Peyer's patch (tissue), 4 donors: ENCODE measurements at regions not wholly inside any gene's neighbourhood (a gene's known extent, or its start where the extent isn't known, plus 50 kb on each side); places are given as distances from the start of the nearest gene placed in this dataset.
A peak's percentile ranks its signal among the peaks of the same experiment; 100 is the strongest.

ENCODE experiments used
- DNase-seq, 3 donors: peaks; one replicate each; pipeline ENCODE4 v3.0.0-alpha.2; 2017 to 2019
- H3K27ac ChIP-seq, 4 donors: fragments of 200-600 bp; sonication (generic); one replicate each; pipeline ENCODE4 v1.5.1; 2016 to 2019
- H3K27me3 ChIP-seq, 2 donors: fragments of 200-600 bp; sonication (generic); one replicate each; pipeline ENCODE4 v1.5.1; 2019
- H3K36me3 ChIP-seq, 3 donors: fragments of 200-600 bp; sonication (generic); one replicate each; pipeline ENCODE4 v1.5.1; 2016 to 2019
- H3K4me1 ChIP-seq, 4 donors: fragments of 200-600 bp; sonication (generic); one replicate each; pipeline ENCODE4 v1.5.1; 2016 to 2019
- H3K4me3 ChIP-seq, 4 donors: fragments of 200-600 bp; sonication (generic); 1 replicate in 3 of 4; 2 replicates in 1 of 4; pipeline ENCODE4 v1.5.1; 2016 to 2019; ENCODE audit warnings: mild to moderate bottlenecking in 1 of 4
- H3K9me3 ChIP-seq, 4 donors: fragments of 200-600 bp; sonication (generic); one replicate each; pipeline ENCODE4 v1.5.1; 2016 to 2019; ENCODE audit warnings: mild to moderate bottlenecking in 1 of 4
- POLR2A ChIP-seq, 2 donors: fragments of 450-650 bp; IDR thresholded peaks; one replicate each; pipeline ENCODE4 v1.5.1; 2017; ENCODE audit warnings: antibody characterized with exemption in 2 of 2, mild to moderate bottlenecking in 2 of 2, moderate library complexity in 2 of 2
- TF ChIP-seq, protein P1 (sequence below), 6 experiments: fragments of 450-650 bp in 4 of 6; fragments of 200-600 bp in 2 of 6; sonication (generic) in 1 of 6; IDR thresholded peaks; one replicate each; pipeline ENCODE4 v1.5.1; 2017 to 2019; ENCODE audit warnings: antibody characterized with exemption in 6 of 6, mild to moderate bottlenecking in 3 of 6, moderate library complexity in 1 of 6

DNA sequence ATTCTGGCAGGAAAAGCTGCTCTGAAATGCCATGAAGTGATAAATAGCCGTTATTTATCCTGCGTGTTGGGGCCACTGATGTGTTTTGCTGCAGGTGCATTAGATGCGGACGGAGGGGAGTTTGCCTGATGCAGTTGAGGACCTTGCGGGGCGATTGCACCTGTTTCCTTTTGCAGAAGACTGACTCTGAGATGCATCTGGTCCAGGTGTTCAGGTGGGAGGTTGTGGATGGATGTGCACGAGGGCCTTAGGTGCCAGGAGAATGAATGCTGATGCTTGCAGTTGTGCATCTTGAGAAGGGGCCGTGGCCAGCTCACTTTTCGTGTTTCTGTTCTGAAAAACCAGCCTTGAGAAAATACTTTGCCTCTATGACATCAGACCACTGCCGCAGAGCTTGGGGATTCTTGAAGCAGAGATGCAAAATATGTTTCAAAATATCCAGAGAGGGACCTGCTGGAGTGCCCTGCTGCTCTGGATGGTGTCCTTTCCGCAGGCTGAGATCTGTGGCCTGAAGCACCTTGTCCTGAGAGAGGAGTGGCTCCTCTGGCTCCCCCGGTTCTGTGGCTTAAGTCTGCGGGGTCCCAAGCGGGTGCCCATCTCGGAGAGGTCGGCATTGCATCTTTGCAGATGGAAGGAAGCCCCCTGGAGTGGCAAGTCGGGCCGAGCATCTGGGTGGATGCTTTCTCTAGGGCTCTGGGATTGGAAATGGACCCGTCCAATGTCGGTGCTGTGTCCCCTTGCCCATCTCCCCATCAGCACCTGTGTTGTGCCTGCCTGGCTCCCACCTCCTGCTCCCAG is 1031.1 kb downstream of the TBC1D22A start:
- H3K4me3 ChIP-seq, result no peak overlapping the region
- no peaks in the 10 kb centered on the region for H3K36me3 ChIP-seq
- no peak overlapping the region for H3K27ac ChIP-seq
- no peaks in the 10 kb centered on the region for H3K27me3 ChIP-seq
- H3K4me1 ChIP-seq, result no peaks in the 10 kb centered on the region
- DNase-seq, result peak in 1 of 3 donors; percentile 31
- H3K9me3 ChIP-seq, result no peaks in the 10 kb centered on the region
- TF ChIP-seq POLR2A (IDR thresholded peaks at IDR 0.05), result no peak
- TF ChIP-seq, protein P1, sequence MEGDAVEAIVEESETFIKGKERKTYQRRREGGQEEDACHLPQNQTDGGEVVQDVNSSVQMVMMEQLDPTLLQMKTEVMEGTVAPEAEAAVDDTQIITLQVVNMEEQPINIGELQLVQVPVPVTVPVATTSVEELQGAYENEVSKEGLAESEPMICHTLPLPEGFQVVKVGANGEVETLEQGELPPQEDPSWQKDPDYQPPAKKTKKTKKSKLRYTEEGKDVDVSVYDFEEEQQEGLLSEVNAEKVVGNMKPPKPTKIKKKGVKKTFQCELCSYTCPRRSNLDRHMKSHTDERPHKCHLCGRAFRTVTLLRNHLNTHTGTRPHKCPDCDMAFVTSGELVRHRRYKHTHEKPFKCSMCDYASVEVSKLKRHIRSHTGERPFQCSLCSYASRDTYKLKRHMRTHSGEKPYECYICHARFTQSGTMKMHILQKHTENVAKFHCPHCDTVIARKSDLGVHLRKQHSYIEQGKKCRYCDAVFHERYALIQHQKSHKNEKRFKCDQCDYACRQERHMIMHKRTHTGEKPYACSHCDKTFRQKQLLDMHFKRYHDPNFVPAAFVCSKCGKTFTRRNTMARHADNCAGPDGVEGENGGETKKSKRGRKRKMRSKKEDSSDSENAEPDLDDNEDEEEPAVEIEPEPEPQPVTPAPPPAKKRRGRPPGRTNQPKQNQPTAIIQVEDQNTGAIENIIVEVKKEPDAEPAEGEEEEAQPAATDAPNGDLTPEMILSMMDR (IDR thresholded peaks at IDR 0.05), result no peak

DNA sequence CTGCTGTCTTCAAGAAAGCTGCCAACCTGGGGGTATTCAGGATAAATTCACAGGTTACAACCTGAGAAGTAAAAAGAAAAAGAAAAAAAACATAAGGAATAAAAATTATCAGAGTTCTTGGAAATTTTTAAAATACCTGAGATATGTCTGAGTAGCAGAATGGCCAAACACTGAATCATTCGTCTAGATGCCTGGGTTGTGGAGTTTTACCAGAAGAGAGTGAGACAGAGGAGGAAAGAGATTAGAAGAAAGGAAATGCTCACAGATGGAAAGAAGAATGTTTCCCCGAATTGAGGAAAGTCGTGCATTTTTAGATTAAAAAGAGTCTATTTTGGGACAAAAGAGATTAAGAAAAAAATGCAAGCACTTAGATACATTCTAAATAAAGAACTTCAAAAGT is 1026.7 kb downstream of the TBC1D22A start:
- Histone ChIP-seq H3K27me3 (no peaks in the 10 kb centered on the region), H3K36me3 (no peaks in the 10 kb centered on the region)
- TF ChIP-seq, protein P1 (IDR thresholded peaks at IDR 0.05), result no peak
- no peak for TF ChIP-seq POLR2A (IDR thresholded peaks at IDR 0.05)

DNA sequence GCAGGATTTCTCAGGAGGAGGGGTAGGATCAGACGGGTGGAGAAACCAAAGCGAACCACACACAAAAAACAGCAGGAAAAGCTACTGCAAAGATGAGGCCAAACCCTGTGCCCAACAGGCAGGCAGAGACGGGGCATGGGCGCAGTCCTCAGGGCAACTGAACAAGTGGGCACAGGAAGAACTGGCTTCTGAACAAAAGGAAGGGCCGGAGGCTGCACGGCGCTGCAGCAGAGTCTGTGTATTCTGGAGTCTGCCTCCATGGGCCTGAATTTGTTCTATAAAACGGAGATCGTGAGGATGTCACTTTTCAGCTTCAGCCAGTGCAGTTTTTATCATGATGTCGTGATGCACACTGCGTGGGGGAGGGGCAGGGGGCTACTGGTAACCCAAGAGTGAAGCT is 1026.0 kb downstream of the TBC1D22A start:
- Histone ChIP-seq H3K4me1 (no peaks in the 10 kb centered on the region), H3K27ac (no peak overlapping the region), H3K4me3 (no peak overlapping the region), H3K36me3 (no peaks in the 10 kb centered on the region), H3K27me3 (no peaks in the 10 kb centered on the region), H3K9me3 (no peaks in the 10 kb centered on the region)
- no peak for TF ChIP-seq POLR2A (IDR thresholded peaks at IDR 0.05)
- TF ChIP-seq, protein P1 (IDR thresholded peaks at IDR 0.05), result no peak
- peak in 1 of 3 donors; percentile 19 for DNase-seq

More for the DNA sequence above, 1026.7 kb downstream of the TBC1D22A start:
- H3K4me3 ChIP-seq, result no peak overlapping the region
- no peaks in the 10 kb centered on the region for H3K9me3 ChIP-seq
- no peak for DNase-seq
- no peak overlapping the region for H3K27ac ChIP-seq
- H3K4me1 ChIP-seq, result no peaks in the 10 kb centered on the region

DNA sequence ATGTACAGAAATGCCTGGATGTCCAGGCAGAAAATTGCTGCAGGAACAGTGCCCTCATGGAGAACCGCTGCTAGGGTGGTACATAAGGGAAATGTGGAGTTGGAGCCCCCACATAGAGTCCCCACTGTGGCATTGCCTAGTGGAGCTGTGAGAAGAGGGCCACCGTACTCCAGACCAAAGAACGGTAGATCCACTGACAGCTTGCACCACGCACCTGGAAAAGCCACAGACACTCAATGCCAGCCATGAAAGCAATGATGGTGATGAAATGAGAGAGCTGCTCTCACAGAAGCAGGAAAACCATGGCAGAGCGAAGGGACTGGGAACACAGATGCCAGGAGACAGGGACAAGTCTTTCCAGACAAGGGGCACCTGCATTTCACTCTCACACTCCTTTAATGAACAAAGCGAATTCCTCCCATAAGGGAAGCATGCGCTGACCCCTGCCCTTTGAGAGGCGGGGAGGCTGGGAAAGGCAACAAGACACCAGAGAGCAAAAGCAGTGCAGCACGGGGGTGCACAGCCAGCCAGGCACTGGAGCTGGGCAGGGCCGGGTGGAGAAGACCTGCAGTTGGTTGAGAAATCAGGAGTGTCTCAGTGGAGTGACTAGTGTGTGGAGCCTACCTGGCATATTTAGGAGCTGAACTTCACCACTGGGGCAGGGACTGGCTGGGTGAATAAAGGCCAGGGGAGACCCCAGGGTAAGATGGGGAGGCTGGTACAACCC is 1025.2 kb downstream of the TBC1D22A start:
- Histone ChIP-seq H3K9me3 (no peaks in the 10 kb centered on the region), H3K36me3 (no peaks in the 10 kb centered on the region), H3K27me3 (no peaks in the 10 kb centered on the region), H3K4me3 (no peak overlapping the region), H3K4me1 (no peaks in the 10 kb centered on the region), H3K27ac (no peak overlapping the region)
- TF ChIP-seq, protein P1 (IDR thresholded peaks at IDR 0.05), result no peak
- no peak for TF ChIP-seq POLR2A (IDR thresholded peaks at IDR 0.05)
- peak in 1 of 3 donors; percentile 13 for DNase-seq

DNA sequence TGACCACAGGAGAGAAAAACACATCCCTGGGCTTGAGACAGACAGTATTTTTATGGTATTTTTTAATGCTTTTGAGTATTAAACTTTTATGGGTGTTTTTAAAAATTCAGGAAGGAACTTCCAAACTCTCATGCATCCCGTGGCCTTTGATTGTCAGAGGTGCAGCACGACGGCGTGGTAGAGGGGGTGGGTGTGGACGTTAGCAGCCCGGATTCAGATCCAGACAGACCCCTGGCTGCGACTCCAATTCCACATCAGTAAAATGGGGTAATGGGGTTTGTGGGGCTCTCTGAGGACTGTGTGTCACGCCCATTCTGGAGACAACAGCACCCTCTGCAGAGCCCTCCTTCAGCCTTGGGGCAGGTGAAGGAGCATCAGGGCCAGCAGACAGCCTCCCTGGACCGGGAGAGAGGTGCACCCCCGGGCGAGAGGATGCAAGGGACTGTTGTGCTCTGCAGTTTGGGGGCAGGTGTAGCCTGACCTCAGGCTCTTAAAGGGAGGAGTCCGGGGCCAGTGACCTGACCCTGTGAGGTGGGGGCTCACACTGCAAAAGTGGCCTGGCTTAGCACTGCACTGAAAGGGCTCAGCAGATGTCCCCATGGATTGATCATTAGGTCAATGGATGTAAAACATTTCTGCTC is 1024.3 kb downstream of the TBC1D22A start:
- Histone ChIP-seq H3K4me3 (no peak overlapping the region), H3K36me3 (no peaks in the 10 kb centered on the region), H3K27ac (no peak overlapping the region), H3K27me3 (no peaks in the 10 kb centered on the region), H3K4me1 (no peaks in the 10 kb centered on the region), H3K9me3 (no peaks in the 10 kb centered on the region)
- TF ChIP-seq POLR2A (IDR thresholded peaks at IDR 0.05), result no peak
- TF ChIP-seq, protein P1 (IDR thresholded peaks at IDR 0.05), result no peak
- DNase-seq, result no peak
